Prostate gland (tissue), 2 donors: ENCODE measurements at regions not wholly inside any gene's neighbourhood (a gene's known extent, or its start where the extent isn't known, plus 50 kb on each side); places are given as distances from the start of the nearest gene placed in this dataset.

Source experiments
- DNase-seq: peaks from one replicate; pipeline ENCODE4 v3.0.0-alpha.2; 2019; ENCODE audit warnings: low spot score
- H3K27ac ChIP-seq, 2 donors: fragments of 200-600 bp; sonication (generic); 2 replicates each; pipeline ENCODE4 v1.5.1; 2017 to 2019
- H3K27me3 ChIP-seq: fragments of 200-600 bp; sonication (generic); replicated peaks from 2 replicates; pipeline ENCODE4 v1.5.1; 2019; ENCODE audit not compliant: insufficient read depth
- H3K36me3 ChIP-seq, 2 donors: fragments of 200-600 bp; sonication (generic); 1 replicate in 1 of 2; 2 replicates in 1 of 2; pipeline versions ENCODE4 v1.5.1 to v1.8.1; 2017 to 2019
- H3K4me1 ChIP-seq: fragments of 200-600 bp; sonication (generic); replicated peaks from 2 replicates; pipeline ENCODE4 v1.5.1; 2019
- H3K4me3 ChIP-seq, 2 donors: fragments of 200-600 bp; sonication (generic); 2 replicates each; pipeline ENCODE4 v1.5.1; 2017 to 2019
- H3K9me3 ChIP-seq: fragments of 200-600 bp; sonication (generic); 2 replicates; pipeline ENCODE4 v1.5.1; 2017
- CTCF ChIP-seq, 4 experiments: fragments of 200-600 bp in 2 of 4; fragments of 450-650 bp in 2 of 4; sonication (generic) in 2 of 4; IDR thresholded peaks; 1 replicate in 3 of 4; 2 replicates in 1 of 4; pipeline ENCODE4 v1.5.1; 2016 to 2019; ENCODE audit warnings: antibody characterized with exemption in 4 of 4, mild to moderate bottlenecking in 2 of 4, moderate library complexity in 2 of 4
- POLR2A ChIP-seq: fragments of 450-650 bp; IDR thresholded peaks from one replicate; pipeline ENCODE4 v1.6.1; 2016; ENCODE audit warnings: antibody characterized with exemption, mild to moderate bottlenecking
- POLR2AphosphoS5 ChIP-seq: sonication (generic); formaldehyde crosslinking; IDR thresholded peaks from one replicate; pipeline ENCODE4 v1.6.1; 2017; ENCODE audit warnings: antibody characterized with exemption
- WGBS: methylation state at CpG from one replicate; pipeline ENCODE4 v1.1.5; 2018; 5-methylcytosine and 5-hydroxymethylcytosine counted together
- intact Hi-C: fragments of 100-400 bp; cut with DNase I; formaldehyde crosslinking; loops from one replicate; pipeline ENCODE4 v1.14.2; 2022

- intact Hi-C loops: no loop called here
- H3K4me1 ChIP-seq: no peaks in the 10 kb centered on the region
- no peak overlapping the region for H3K27ac ChIP-seq
- no peak for TF ChIP-seq POLR2AphosphoS5
- no peak for TF ChIP-seq POLR2A
- no peak for TF ChIP-seq CTCF (IDR thresholded peaks at IDR 0.05)
- H3K27me3 ChIP-seq: no peaks in the 10 kb centered on the region
- H3K36me3 ChIP-seq: no peaks in the 10 kb centered on the region
- no peak for DNase-seq
- no peaks in the 10 kb centered on the region for H3K9me3 ChIP-seq
- no peak overlapping the region for H3K4me3 ChIP-seq
- 71% methylated on average over 1 of the region's 1 CpG for WGBS
These were observed 1286.5 kb downstream of the LRFN5 start for GRCh38 chr14:42893183-42893582.

GRCh38 chr14:42884100-42884499 lies 1277.4 kb downstream of the LRFN5 start:
- TF ChIP-seq POLR2A: no peak
- no peak for TF ChIP-seq POLR2AphosphoS5
- no peak for TF ChIP-seq CTCF (IDR thresholded peaks at IDR 0.05)
- Histone ChIP-seq H3K36me3 (no peaks in the 10 kb centered on the region), H3K27me3 (no peaks in the 10 kb centered on the region), H3K27ac (no peak overlapping the region), H3K4me3 (no peak overlapping the region), H3K4me1 (no peaks in the 10 kb centered on the region), H3K9me3 (no peaks in the 10 kb centered on the region)
- intact Hi-C loops: no loop called here
- no peak for DNase-seq

GRCh38 chr14:42877716-42878115 lies 1271.0 kb downstream of the LRFN5 start:
- Histone ChIP-seq H3K36me3 (no peaks in the 10 kb centered on the region), H3K27me3 (no peaks in the 10 kb centered on the region), H3K9me3 (no peaks in the 10 kb centered on the region), H3K4me1 (no peaks in the 10 kb centered on the region), H3K27ac (no peak overlapping the region), H3K4me3 (no peak overlapping the region)
- intact Hi-C loops: no loop called here
- WGBS: 91% methylated on average over 1 of the region's 1 CpG
- DNase-seq: no peak
- TF ChIP-seq POLR2AphosphoS5: no peak

- no peaks in the 10 kb centered on the region for H3K4me1 ChIP-seq
- no peaks in the 10 kb centered on the region for H3K27me3 ChIP-seq
- H3K36me3 ChIP-seq: no peaks in the 10 kb centered on the region
- intact Hi-C loops: no loop called here
- no peak overlapping the region for H3K27ac ChIP-seq
- WGBS: 37% methylated on average over 3 of the region's 3 CpGs
- no peak for DNase-seq
- no peaks in the 10 kb centered on the region for H3K9me3 ChIP-seq
- H3K4me3 ChIP-seq: no peak overlapping the region
- TF ChIP-seq CTCF (IDR thresholded peaks at IDR 0.05): no peak
- no peak for TF ChIP-seq POLR2AphosphoS5
- no peak for TF ChIP-seq POLR2A
These were observed 1266.1 kb downstream of the LRFN5 start for GRCh38 chr14:42872786-42873185.

GRCh38 chr14:42869681-42870080 lies 1263.0 kb downstream of the LRFN5 start:
- H3K4me1 ChIP-seq: no peaks in the 10 kb centered on the region
- no peak for TF ChIP-seq POLR2AphosphoS5
- no peak for TF ChIP-seq CTCF (IDR thresholded peaks at IDR 0.05)
- no peak for TF ChIP-seq POLR2A
- intact Hi-C loops: no loop called here

More at GRCh38 chr14:42869681-42870080, 1263.0 kb downstream of the LRFN5 start:
- Histone ChIP-seq H3K4me3 (no peak overlapping the region), H3K27ac (no peak overlapping the region), H3K9me3 (no peaks in the 10 kb centered on the region), H3K27me3 (no peaks in the 10 kb centered on the region), H3K36me3 (no peaks in the 10 kb centered on the region)
- WGBS: 95% methylated on average over 1 of the region's 1 CpG
- no peak for DNase-seq
